Prostate gland (tissue), 2 donors: ENCODE measurements at regions not wholly inside any gene's neighbourhood (a gene's known extent, or its start where the extent isn't known, plus 50 kb on each side); places are given as distances from the start of the nearest gene placed in this dataset.

Source experiments
- POLR2A ChIP-seq: fragments of 450-650 bp; IDR thresholded peaks from one replicate; pipeline ENCODE4 v1.6.1; 2016; ENCODE audit warnings: antibody characterized with exemption, mild to moderate bottlenecking
- TF ChIP-seq, protein P1 (sequence below), 4 experiments: fragments of 200-600 bp in 2 of 4; fragments of 450-650 bp in 2 of 4; sonication (generic) in 2 of 4; IDR thresholded peaks; 1 replicate in 3 of 4; 2 replicates in 1 of 4; pipeline ENCODE4 v1.5.1; 2016 to 2019; ENCODE audit warnings: antibody characterized with exemption in 4 of 4, mild to moderate bottlenecking in 2 of 4, moderate library complexity in 2 of 4

DNA sequence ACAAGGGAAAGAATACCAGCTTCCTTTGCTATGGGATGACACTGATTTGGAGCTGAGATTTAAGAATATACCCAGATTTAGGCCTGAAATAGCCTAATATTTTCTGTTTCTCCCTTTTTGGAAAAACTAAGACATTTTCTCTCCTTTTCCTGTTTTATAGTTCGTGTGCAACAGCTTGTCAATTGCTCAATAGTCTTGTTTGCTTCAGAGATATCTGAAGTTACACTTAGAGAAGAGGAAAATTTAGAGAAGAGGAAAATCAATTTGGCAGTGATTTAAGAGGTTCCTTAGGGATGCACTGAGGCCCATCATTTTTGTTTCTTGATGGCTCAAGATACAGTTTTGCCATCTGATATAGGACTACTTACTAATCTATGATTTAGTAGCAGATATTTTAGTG lies 398.6 kb downstream of the RFPL4B start:
- TF ChIP-seq, protein P1, sequence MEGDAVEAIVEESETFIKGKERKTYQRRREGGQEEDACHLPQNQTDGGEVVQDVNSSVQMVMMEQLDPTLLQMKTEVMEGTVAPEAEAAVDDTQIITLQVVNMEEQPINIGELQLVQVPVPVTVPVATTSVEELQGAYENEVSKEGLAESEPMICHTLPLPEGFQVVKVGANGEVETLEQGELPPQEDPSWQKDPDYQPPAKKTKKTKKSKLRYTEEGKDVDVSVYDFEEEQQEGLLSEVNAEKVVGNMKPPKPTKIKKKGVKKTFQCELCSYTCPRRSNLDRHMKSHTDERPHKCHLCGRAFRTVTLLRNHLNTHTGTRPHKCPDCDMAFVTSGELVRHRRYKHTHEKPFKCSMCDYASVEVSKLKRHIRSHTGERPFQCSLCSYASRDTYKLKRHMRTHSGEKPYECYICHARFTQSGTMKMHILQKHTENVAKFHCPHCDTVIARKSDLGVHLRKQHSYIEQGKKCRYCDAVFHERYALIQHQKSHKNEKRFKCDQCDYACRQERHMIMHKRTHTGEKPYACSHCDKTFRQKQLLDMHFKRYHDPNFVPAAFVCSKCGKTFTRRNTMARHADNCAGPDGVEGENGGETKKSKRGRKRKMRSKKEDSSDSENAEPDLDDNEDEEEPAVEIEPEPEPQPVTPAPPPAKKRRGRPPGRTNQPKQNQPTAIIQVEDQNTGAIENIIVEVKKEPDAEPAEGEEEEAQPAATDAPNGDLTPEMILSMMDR (IDR thresholded peaks at IDR 0.05), result no peak
- TF ChIP-seq POLR2A, result no peak
